ENCODE measurements at regions not wholly inside any gene's neighbourhood (a gene's known extent, or its start where the extent isn't known, plus 50 kb on each side); places are given as distances from the start of the nearest gene placed in this dataset.
"Not testable (repeated sequence)": the region's sequence is repeated elsewhere in the genome, so short reads cannot be mapped to it uniquely, and the experiment has no call there.

- no peak overlapping the region for H3K27ac Mint-ChIP-seq
- no peak overlapping the region for H3K4me3 Mint-ChIP-seq
- ATAC-seq (ENCODE audit: low read depth) (no peak), DNase-seq (no peak)
- no peaks in the 10 kb centered on the region for H3K4me1 Mint-ChIP-seq
- H3K9me3 Mint-ChIP-seq = no peaks in the 10 kb centered on the region
- H3K36me3 Mint-ChIP-seq = no peaks in the 10 kb centered on the region
- H3K27me3 Mint-ChIP-seq = peaks cover 2% of the 10 kb centered on the region
- POLR2A ChIA-PET = no interaction called here
These were observed 1170.0 kb upstream of the CITED2 start for GRCh38 chr6:140544431-140544830.

GRCh38 chr6:140542863-140543262 is 1168.4 kb upstream of the CITED2 start:
- POLR2A ChIA-PET = no interaction called here
- no peaks in the 10 kb centered on the region for H3K9me3 Mint-ChIP-seq
- H3K36me3 Mint-ChIP-seq = no peaks in the 10 kb centered on the region
- no peak overlapping the region for H3K4me3 Mint-ChIP-seq
- no peak overlapping the region for H3K27ac Mint-ChIP-seq
- H3K4me1 Mint-ChIP-seq = peaks cover 1% of the 10 kb centered on the region
- H3K27me3 Mint-ChIP-seq = peaks cover 4% of the 10 kb centered on the region
- ATAC-seq (ENCODE audit: low read depth) (no peak), DNase-seq (no peak)

- peaks cover 1% of the 10 kb centered on the region for H3K4me1 Mint-ChIP-seq
- no peaks in the 10 kb centered on the region for H3K9me3 Mint-ChIP-seq
- ATAC-seq (ENCODE audit: low read depth) = no peak
- peaks cover 4% of the 10 kb centered on the region for H3K27me3 Mint-ChIP-seq
- H3K4me3 Mint-ChIP-seq = no peak overlapping the region
- DNase-seq = no peak
- no peaks in the 10 kb centered on the region for H3K36me3 Mint-ChIP-seq
- H3K27ac Mint-ChIP-seq = no peak overlapping the region
- POLR2A ChIA-PET = no interaction called here
These were observed 1166.8 kb upstream of the CITED2 start for GRCh38 chr6:140541288-140541687.

GRCh38 chr6:140540743-140541142 is 1166.3 kb upstream of the CITED2 start:
- ATAC-seq (ENCODE audit: low read depth) = no peak
- no peaks in the 10 kb centered on the region for H3K36me3 Mint-ChIP-seq
- DNase-seq = no peak
- H3K4me1 Mint-ChIP-seq = peaks cover 1% of the 10 kb centered on the region
- H3K4me3 Mint-ChIP-seq = no peak overlapping the region
- POLR2A ChIA-PET = no interaction called here
- H3K27ac Mint-ChIP-seq = no peak overlapping the region
- peaks cover 4% of the 10 kb centered on the region for H3K27me3 Mint-ChIP-seq
- H3K9me3 Mint-ChIP-seq = no peaks in the 10 kb centered on the region

- POLR2A ChIA-PET = no interaction called here
- ATAC-seq (ENCODE audit: low read depth) (no peak), DNase-seq (no peak)
- H3K9me3 Mint-ChIP-seq = peaks cover under 1% of the 10 kb centered on the region
- peaks cover 1% of the 10 kb centered on the region for H3K4me1 Mint-ChIP-seq
- H3K36me3 Mint-ChIP-seq = no peaks in the 10 kb centered on the region
- peaks cover 4% of the 10 kb centered on the region for H3K27me3 Mint-ChIP-seq
- H3K27ac Mint-ChIP-seq = no peak overlapping the region
- H3K4me3 Mint-ChIP-seq = no peak overlapping the region
These were observed 1164.5 kb upstream of the CITED2 start for GRCh38 chr6:140538926-140539325.

GRCh38 chr6:140537834-140538705 is 1163.6 kb upstream of the CITED2 start:
- no peak overlapping the region for H3K4me3 Mint-ChIP-seq
- ATAC-seq (ENCODE audit: low read depth) = no peak
- no peak overlapping the region for H3K27ac Mint-ChIP-seq
- H3K36me3 Mint-ChIP-seq = no peaks in the 10 kb centered on the region
- POLR2A ChIA-PET = no interaction called here
- H3K9me3 Mint-ChIP-seq = peaks cover 2% of the 10 kb centered on the region
- DNase-seq = no peak
- H3K4me1 Mint-ChIP-seq = peaks cover 1% of the 10 kb centered on the region
- H3K27me3 Mint-ChIP-seq = peaks cover 8% of the 10 kb centered on the region

- peaks cover 8% of the 10 kb centered on the region for H3K27me3 Mint-ChIP-seq
- POLR2A ChIA-PET = no interaction called here
- no peaks in the 10 kb centered on the region for H3K36me3 Mint-ChIP-seq
These were observed 1162.8 kb upstream of the CITED2 start for GRCh38 chr6:140537211-140537610.

GRCh38 chr6:140535511-140535910 is 1161.1 kb upstream of the CITED2 start:
- POLR2A ChIA-PET = no interaction called here
- DNase-seq (no peak), ATAC-seq (ENCODE audit: low read depth) (no peak)
- peaks cover 1% of the 10 kb centered on the region for H3K4me1 Mint-ChIP-seq
- peaks cover 2% of the 10 kb centered on the region for H3K9me3 Mint-ChIP-seq
- peaks cover 10% of the 10 kb centered on the region for H3K27me3 Mint-ChIP-seq
- no peak overlapping the region for H3K4me3 Mint-ChIP-seq
- H3K36me3 Mint-ChIP-seq = no peaks in the 10 kb centered on the region
- no peak overlapping the region for H3K27ac Mint-ChIP-seq

More at GRCh38 chr6:140537211-140537610, 1162.8 kb upstream of the CITED2 start:
- Mint-ChIP-seq H3K9me3 (peaks cover 2% of the 10 kb centered on the region), H3K27ac (no peak overlapping the region), H3K4me3 (no peak overlapping the region), H3K4me1 (peaks cover 1% of the 10 kb centered on the region)
- ATAC-seq (ENCODE audit: low read depth) = no peak
- no peak for DNase-seq

- DNase-seq (no peak), ATAC-seq (ENCODE audit: low read depth) (no peak)
- H3K4me1 Mint-ChIP-seq = no peaks in the 10 kb centered on the region
- peaks cover 10% of the 10 kb centered on the region for H3K27me3 Mint-ChIP-seq
- POLR2A ChIA-PET = no interaction called here
- no peaks in the 10 kb centered on the region for H3K36me3 Mint-ChIP-seq
- no peak overlapping the region for H3K27ac Mint-ChIP-seq
- peaks cover 2% of the 10 kb centered on the region for H3K9me3 Mint-ChIP-seq
- no peak overlapping the region for H3K4me3 Mint-ChIP-seq
These were observed 1159.1 kb upstream of the CITED2 start for GRCh38 chr6:140533526-140533925.

- H3K27ac Mint-ChIP-seq = no peak overlapping the region
- ATAC-seq (ENCODE audit: low read depth) = no peak
- DNase-seq = no peak
- POLR2A ChIA-PET = no interaction called here
- H3K9me3 Mint-ChIP-seq = no peaks in the 10 kb centered on the region
- no peak overlapping the region for H3K4me3 Mint-ChIP-seq
- H3K36me3 Mint-ChIP-seq = no peaks in the 10 kb centered on the region
- H3K27me3 Mint-ChIP-seq = peaks cover 2% of the 10 kb centered on the region
- no peaks in the 10 kb centered on the region for H3K4me1 Mint-ChIP-seq
These were observed 1130.3 kb upstream of the CITED2 start for GRCh38 chr6:140504776-140505175.

- H3K36me3 Mint-ChIP-seq = no peaks in the 10 kb centered on the region
- H3K27ac Mint-ChIP-seq = no peak overlapping the region
- no peaks in the 10 kb centered on the region for H3K27me3 Mint-ChIP-seq
- ATAC-seq (ENCODE audit: low read depth) (no peak), DNase-seq (no peak)
- POLR2A ChIA-PET = no interaction called here
- H3K9me3 Mint-ChIP-seq = no peaks in the 10 kb centered on the region
- H3K4me3 Mint-ChIP-seq = no peak overlapping the region
- no peaks in the 10 kb centered on the region for H3K4me1 Mint-ChIP-seq
These were observed 1126.4 kb upstream of the CITED2 start for GRCh38 chr6:140500849-140501248.

- no peaks in the 10 kb centered on the region for H3K27me3 Mint-ChIP-seq
- POLR2A ChIA-PET = no interaction called here
- DNase-seq (no peak), ATAC-seq (ENCODE audit: low read depth) (no peak)
- H3K4me3 Mint-ChIP-seq = no peak overlapping the region
- H3K36me3 Mint-ChIP-seq = no peaks in the 10 kb centered on the region
- no peaks in the 10 kb centered on the region for H3K4me1 Mint-ChIP-seq
- no peak overlapping the region for H3K27ac Mint-ChIP-seq
- H3K9me3 Mint-ChIP-seq = peaks cover under 1% of the 10 kb centered on the region
These were observed 1125.2 kb upstream of the CITED2 start for GRCh38 chr6:140499607-140500006.

- POLR2A ChIA-PET = no interaction called here
- Mint-ChIP-seq H3K9me3 (peaks cover 2% of the 10 kb centered on the region), H3K27ac (no peak overlapping the region), H3K36me3 (no peaks in the 10 kb centered on the region), H3K27me3 (no peaks in the 10 kb centered on the region), H3K4me1 (no peaks in the 10 kb centered on the region), H3K4me3 (no peak overlapping the region)
- DNase-seq (no peak), ATAC-seq (ENCODE audit: low read depth) (no peak)
These were observed 1120.1 kb upstream of the CITED2 start for GRCh38 chr6:140494321-140495108.

GRCh38 chr6:140493470-140493869 is 1119.0 kb upstream of the CITED2 start:
- H3K4me1 Mint-ChIP-seq; H3K4me3 Mint-ChIP-seq; ATAC-seq (ENCODE audit: low read depth); H3K27ac Mint-ChIP-seq; DNase-seq; H3K27me3 Mint-ChIP-seq; H3K9me3 Mint-ChIP-seq; POLR2A ChIA-PET; H3K36me3 Mint-ChIP-seq: not testable (repeated sequence)

All from activated naive CD8-positive, alpha-beta T cell treated with anti-CD3 and anti-CD28 coated beads, Interleukin-2, amount 10 ng/mL, durations not matched to agents 7 days and 5 days (primary cell).